HL-60 (cell line): ENCODE measurements at regions not wholly inside any gene's neighbourhood (a gene's known extent, or its start where the extent isn't known, plus 50 kb on each side); places are given as distances from the start of the nearest gene placed in this dataset.

Source experiments
- POLR2AphosphoS5 ChIP-seq: IDR thresholded peaks from 2 replicates; pipeline ENCODE4 v1.6.1; 2012; ENCODE audit warnings: low read depth
- TF ChIP-seq, protein P1 (sequence below): IDR thresholded peaks from one replicate; pipeline ENCODE4 v1.5.1; 2011; ENCODE audit warnings: low read length, control low read depth, inconsistent platforms; ENCODE audit not compliant: insufficient read depth

DNA sequence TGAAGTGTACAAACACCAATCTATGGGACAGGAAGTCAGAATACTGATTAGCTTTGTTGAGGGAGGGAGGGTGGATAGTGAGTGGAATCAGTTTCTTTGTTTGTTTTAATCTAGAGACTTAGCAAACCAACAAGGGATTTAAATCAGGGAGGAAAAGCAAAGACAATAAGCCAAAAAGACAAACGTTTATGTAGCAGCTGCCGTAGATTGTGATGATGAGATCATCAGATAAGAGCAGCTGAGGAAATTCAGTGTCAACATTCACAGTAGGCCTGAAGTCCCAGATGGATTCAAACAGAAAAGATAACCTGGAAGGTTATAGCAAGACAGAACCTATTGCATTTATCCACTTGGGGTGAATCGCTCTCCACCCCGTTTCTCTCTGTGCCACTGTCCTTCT, 104.9 kb upstream of the SYNDIG1 start:
- TF ChIP-seq, protein P1, sequence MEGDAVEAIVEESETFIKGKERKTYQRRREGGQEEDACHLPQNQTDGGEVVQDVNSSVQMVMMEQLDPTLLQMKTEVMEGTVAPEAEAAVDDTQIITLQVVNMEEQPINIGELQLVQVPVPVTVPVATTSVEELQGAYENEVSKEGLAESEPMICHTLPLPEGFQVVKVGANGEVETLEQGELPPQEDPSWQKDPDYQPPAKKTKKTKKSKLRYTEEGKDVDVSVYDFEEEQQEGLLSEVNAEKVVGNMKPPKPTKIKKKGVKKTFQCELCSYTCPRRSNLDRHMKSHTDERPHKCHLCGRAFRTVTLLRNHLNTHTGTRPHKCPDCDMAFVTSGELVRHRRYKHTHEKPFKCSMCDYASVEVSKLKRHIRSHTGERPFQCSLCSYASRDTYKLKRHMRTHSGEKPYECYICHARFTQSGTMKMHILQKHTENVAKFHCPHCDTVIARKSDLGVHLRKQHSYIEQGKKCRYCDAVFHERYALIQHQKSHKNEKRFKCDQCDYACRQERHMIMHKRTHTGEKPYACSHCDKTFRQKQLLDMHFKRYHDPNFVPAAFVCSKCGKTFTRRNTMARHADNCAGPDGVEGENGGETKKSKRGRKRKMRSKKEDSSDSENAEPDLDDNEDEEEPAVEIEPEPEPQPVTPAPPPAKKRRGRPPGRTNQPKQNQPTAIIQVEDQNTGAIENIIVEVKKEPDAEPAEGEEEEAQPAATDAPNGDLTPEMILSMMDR = no peak
- no peak for TF ChIP-seq POLR2AphosphoS5
